ENCODE measurements at regions not wholly inside any gene's neighbourhood (a gene's known extent, or its start where the extent isn't known, plus 50 kb on each side); places are given as distances from the start of the nearest gene placed in this dataset.

- Histone ChIP-seq H3K9me2 (ENCODE audit: insufficient read depth) (no peaks in the 10 kb centered on the region), H3K9ac (ENCODE audit: low read length) (no peak overlapping the region), H3K36me3 (ENCODE audit: control insufficient read depth in 1 of 2, insufficient read depth in 2 of 2, low read length in 2 of 2) (no peaks in the 10 kb centered on the region), H3K4me2 (ENCODE audit: low read length) (no peak overlapping the region), H3K27ac (ENCODE audit: low read depth, low read length) (no peak overlapping the region), H2AFZ (ENCODE audit: low read depth, low read length, poor library complexity, severe bottlenecking) (no peak overlapping the region), H3K79me2 (ENCODE audit: insufficient read depth, low read length) (no peaks in the 10 kb centered on the region), H3K9me3 (ENCODE audit: control insufficient read depth in 1 of 2, insufficient read depth in 1 of 2, low read depth in 1 of 2, low read length in 2 of 2) (no peaks in the 10 kb centered on the region), H4K20me1 (ENCODE audit: insufficient read depth) (no peaks in the 10 kb centered on the region), H3K4me1 (ENCODE audit: control insufficient read depth in 1 of 2, insufficient read depth in 2 of 2, low read length in 2 of 2) (no peaks in the 10 kb centered on the region), H3K4me3 (replicated peaks in 1 of 2; ENCODE audit: low read depth in 1 of 2, low read length in 2 of 2) (no peak overlapping the region), H3K27me3 (ENCODE audit: insufficient read depth, low read length) (no peaks in the 10 kb centered on the region)
- ChIA-PET POLR2A (no interaction called here), CTCF (no interaction called here), RAD21 (ENCODE audit: low non-redundant PET in 1 of 2, low total read pairs in 2 of 2, uncharacterized antibody in 2 of 2, unreplicated experiment in 2 of 2) (no interaction called here)
- intact Hi-C loops (cut with micrococcal nuclease) = no loop called here
- no TSS peak for BruUV-seq (replicated peaks)
- ATAC-seq (no peak), DNase-seq (ENCODE audit: low read depth, low spot score) (no peak)
- no peak for TF ChIP-seq ZNF274 (IDR thresholded peaks at IDR 0.05; ENCODE audit: low read depth, low read length)
- TF ChIP-seq, protein P1, sequence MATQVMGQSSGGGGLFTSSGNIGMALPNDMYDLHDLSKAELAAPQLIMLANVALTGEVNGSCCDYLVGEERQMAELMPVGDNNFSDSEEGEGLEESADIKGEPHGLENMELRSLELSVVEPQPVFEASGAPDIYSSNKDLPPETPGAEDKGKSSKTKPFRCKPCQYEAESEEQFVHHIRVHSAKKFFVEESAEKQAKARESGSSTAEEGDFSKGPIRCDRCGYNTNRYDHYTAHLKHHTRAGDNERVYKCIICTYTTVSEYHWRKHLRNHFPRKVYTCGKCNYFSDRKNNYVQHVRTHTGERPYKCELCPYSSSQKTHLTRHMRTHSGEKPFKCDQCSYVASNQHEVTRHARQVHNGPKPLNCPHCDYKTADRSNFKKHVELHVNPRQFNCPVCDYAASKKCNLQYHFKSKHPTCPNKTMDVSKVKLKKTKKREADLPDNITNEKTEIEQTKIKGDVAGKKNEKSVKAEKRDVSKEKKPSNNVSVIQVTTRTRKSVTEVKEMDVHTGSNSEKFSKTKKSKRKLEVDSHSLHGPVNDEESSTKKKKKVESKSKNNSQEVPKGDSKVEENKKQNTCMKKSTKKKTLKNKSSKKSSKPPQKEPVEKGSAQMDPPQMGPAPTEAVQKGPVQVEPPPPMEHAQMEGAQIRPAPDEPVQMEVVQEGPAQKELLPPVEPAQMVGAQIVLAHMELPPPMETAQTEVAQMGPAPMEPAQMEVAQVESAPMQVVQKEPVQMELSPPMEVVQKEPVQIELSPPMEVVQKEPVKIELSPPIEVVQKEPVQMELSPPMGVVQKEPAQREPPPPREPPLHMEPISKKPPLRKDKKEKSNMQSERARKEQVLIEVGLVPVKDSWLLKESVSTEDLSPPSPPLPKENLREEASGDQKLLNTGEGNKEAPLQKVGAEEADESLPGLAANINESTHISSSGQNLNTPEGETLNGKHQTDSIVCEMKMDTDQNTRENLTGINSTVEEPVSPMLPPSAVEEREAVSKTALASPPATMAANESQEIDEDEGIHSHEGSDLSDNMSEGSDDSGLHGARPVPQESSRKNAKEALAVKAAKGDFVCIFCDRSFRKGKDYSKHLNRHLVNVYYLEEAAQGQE (IDR thresholded peaks at IDR 0.05; ENCODE audit: low read depth) = no peak
- no peak for TF ChIP-seq ATF3 (IDR thresholded peaks at IDR 0.05)
- no peak for TF ChIP-seq YY1 (IDR thresholded peaks at IDR 0.05; ENCODE audit: extremely low read depth, insufficient replicate concordance, low read depth, low read length)
- TF ChIP-seq POLR2AphosphoS5 (IDR thresholded peaks at IDR 0.05; ENCODE audit: low read depth, low read length) = no peak
- no peak for TF ChIP-seq EZH2 (IDR thresholded peaks at IDR 0.05)
- TF ChIP-seq ELF1 (IDR thresholded peaks at IDR 0.05; ENCODE audit: borderline replicate concordance, low read depth) = no peak
- TF ChIP-seq EZH2phosphoT487 (IDR thresholded peaks at IDR 0.05; ENCODE audit: borderline replicate concordance) = no peak
- TF ChIP-seq JUND (IDR thresholded peaks at IDR 0.05) = no peak
- no peak for TF ChIP-seq POLR2A (IDR thresholded peaks at IDR 0.05; ENCODE audit: borderline replicate concordance, extremely low read depth, insufficient read depth, insufficient read length)
- TF ChIP-seq EGR1 (IDR thresholded peaks at IDR 0.05; ENCODE audit: low read depth) = no peak
- no peak for TF ChIP-seq MAX (IDR thresholded peaks at IDR 0.05)
These were observed 221.3 kb upstream of the ITGA4 start for GRCh38 chr2:181235683-181236459.

All from HCT116 (cell line).